ENCODE measurements at regions not wholly inside any gene's neighbourhood (a gene's known extent, or its start where the extent isn't known, plus 50 kb on each side); places are given as distances from the start of the nearest gene placed in this dataset.
"Not testable (repeated sequence)": the region's sequence is repeated elsewhere in the genome, so short reads cannot be mapped to it uniquely, and the experiment has no call there.

DNA sequence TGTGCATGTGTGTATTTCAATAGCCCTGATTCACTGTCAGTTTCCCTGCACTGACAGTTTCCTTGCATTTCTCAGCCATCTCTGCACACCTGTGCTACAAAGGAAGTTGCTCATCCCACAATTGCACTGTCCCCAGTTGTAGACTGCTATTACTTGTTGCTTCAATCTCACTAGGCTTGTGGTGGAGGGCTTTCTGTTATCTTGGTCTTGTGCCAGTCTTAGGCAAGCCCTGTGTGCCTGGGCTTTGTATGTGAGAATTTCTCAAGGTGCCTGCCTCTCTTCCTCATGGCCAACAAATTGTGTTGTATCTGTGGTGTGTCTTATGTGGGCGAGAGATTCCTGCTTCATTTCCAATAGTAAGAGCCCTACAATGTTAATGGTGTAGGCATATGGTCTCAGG lies 467.4 kb downstream of the GRIA2 start:
- H3K27ac ChIP-seq (ENCODE audit: low read length in 2 of 2) = no peak overlapping the region
- H3K36me3 ChIP-seq (replicated peaks in 1 of 2; ENCODE audit: control extremely low read depth in 1 of 2, control insufficient read depth in 1 of 2, extremely low read depth in 1 of 2, insufficient read depth in 2 of 2, low read length in 1 of 2) = no peaks in the 10 kb centered on the region
- ChIA-PET CTCF (no interaction called here), POLR2A (no interaction called here)
- no peak overlapping the region for H2AFZ ChIP-seq (ENCODE audit: insufficient read depth, low read depth, low read length, poor library complexity, severe bottlenecking)
- no peak overlapping the region for H3K4me2 ChIP-seq (replicated peaks; ENCODE audit: low read depth, low read length, poor library complexity, severe bottlenecking)
- no peaks in the 10 kb centered on the region for H3K4me1 Mint-ChIP-seq
- no CpG with 5 or more reads among the region's 1 CpG for WGBS (ENCODE audit: insufficient coverage)
- no peaks in the 10 kb centered on the region for H3K79me2 ChIP-seq (ENCODE audit: control insufficient read depth, insufficient read depth, low read length)
- intact Hi-C loops (cut with micrococcal nuclease) = no loop called here
- no peak overlapping the region for H3K9ac ChIP-seq (ENCODE audit: low read length)
- no peaks in the 10 kb centered on the region for H4K20me1 ChIP-seq (ENCODE audit: control insufficient read depth, insufficient read depth, low read length, poor library complexity, severe bottlenecking)
- H3K9me3 Mint-ChIP-seq (ENCODE audit: insufficient read depth) = no peaks in the 10 kb centered on the region
- H3K27me3 ChIP-seq (replicated peaks in 1 of 4; ENCODE audit: control extremely low read depth in 1 of 4, control insufficient read depth in 3 of 4, insufficient read depth in 4 of 4, low read length in 3 of 4) = no peaks in the 10 kb centered on the region
- H3K4me3 Mint-ChIP-seq = no peak overlapping the region
- H3K27me3 Mint-ChIP-seq = no peaks in the 10 kb centered on the region
- ATAC-seq (ENCODE audit: low read depth) (no peak), DNase-seq (no peak)
- H3K9me3 ChIP-seq (ENCODE audit: control extremely low read depth in 1 of 3, control insufficient read depth in 2 of 3, insufficient read depth in 1 of 3, low read length in 2 of 3) = peaks cover 0 to 9% (median 0%) of the 10 kb centered on the region in 3 donors
- H3K4me3 ChIP-seq (ENCODE audit: control extremely low read depth in 1 of 5, extremely low read depth in 1 of 5, insufficient read depth in 1 of 5, low read depth in 2 of 5, low read length in 4 of 5) = no peak overlapping the region
- TF ChIP-seq EZH2 (IDR thresholded peaks at IDR 0.05; ENCODE audit: borderline replicate concordance, insufficient read depth, low read depth, low read length, poor library complexity, severe bottlenecking) = no peak
- no peak for TF ChIP-seq CTCF (IDR thresholded peaks at IDR 0.05)
- H3K4me1 ChIP-seq (ENCODE audit: control insufficient read depth in 2 of 2, insufficient read depth in 2 of 2, low read length in 2 of 2) = no peaks in the 10 kb centered on the region
- H3K27ac Mint-ChIP-seq = no peak overlapping the region

DNA sequence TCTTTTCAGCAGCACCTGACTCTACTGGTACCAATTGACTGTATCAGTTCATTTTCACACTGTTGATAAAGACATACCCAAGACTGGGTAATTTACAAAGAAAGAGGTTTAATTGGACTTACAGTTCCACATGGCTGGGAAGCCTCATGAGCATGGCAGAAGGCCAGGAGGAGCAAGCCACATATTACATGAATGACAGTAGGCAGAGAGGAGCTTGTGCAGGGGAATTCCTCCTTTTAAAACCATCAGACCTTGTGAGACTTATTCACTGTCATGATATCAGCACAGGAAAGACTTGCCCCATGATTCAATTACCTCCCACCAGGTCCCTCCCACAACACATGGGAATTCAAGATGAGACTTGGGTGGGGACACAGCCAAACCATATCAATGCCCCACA lies 458.8 kb downstream of the GRIA2 start:
- H2AFZ ChIP-seq (ENCODE audit: insufficient read depth, low read depth, low read length, poor library complexity, severe bottlenecking); ATAC-seq (ENCODE audit: low read depth); H3K4me2 ChIP-seq (replicated peaks; ENCODE audit: low read depth, low read length, poor library complexity, severe bottlenecking); H3K79me2 ChIP-seq (ENCODE audit: control insufficient read depth, insufficient read depth, low read length); H3K27me3 ChIP-seq (replicated peaks in 1 of 4; ENCODE audit: control extremely low read depth in 1 of 4, control insufficient read depth in 3 of 4, insufficient read depth in 4 of 4, low read length in 3 of 4); H3K4me3 ChIP-seq (ENCODE audit: control extremely low read depth in 1 of 5, extremely low read depth in 1 of 5, insufficient read depth in 1 of 5, low read depth in 2 of 5, low read length in 4 of 5); H3K4me3 Mint-ChIP-seq; H3K4me1 Mint-ChIP-seq; H3K4me1 ChIP-seq (ENCODE audit: control insufficient read depth in 2 of 2, insufficient read depth in 2 of 2, low read length in 2 of 2); CTCF ChIA-PET; H4K20me1 ChIP-seq (ENCODE audit: control insufficient read depth, insufficient read depth, low read length, poor library complexity, severe bottlenecking); H3K36me3 ChIP-seq (replicated peaks in 1 of 2; ENCODE audit: control extremely low read depth in 1 of 2, control insufficient read depth in 1 of 2, extremely low read depth in 1 of 2, insufficient read depth in 2 of 2, low read length in 1 of 2); H3K9me3 Mint-ChIP-seq (ENCODE audit: insufficient read depth); intact Hi-C loops (cut with micrococcal nuclease); H3K9me3 ChIP-seq (ENCODE audit: control extremely low read depth in 1 of 3, control insufficient read depth in 2 of 3, insufficient read depth in 1 of 3, low read length in 2 of 3); H3K27ac ChIP-seq (ENCODE audit: low read length in 2 of 2); POLR2A ChIA-PET; DNase-seq; H3K9ac ChIP-seq (ENCODE audit: low read length); H3K27me3 Mint-ChIP-seq; H3K27ac Mint-ChIP-seq: not testable (repeated sequence)

Measured in B cell (primary cell).